Naive B cell (primary cell): ENCODE measurements at regions not wholly inside any gene's neighbourhood (a gene's known extent, or its start where the extent isn't known, plus 50 kb on each side); places are given as distances from the start of the nearest gene placed in this dataset.
A peak's percentile ranks its signal among the peaks of the same experiment; 100 is the strongest.

ENCODE experiments used
- ATAC-seq, 2 donors: fragments of 150-1000 bp; cut with Tn5 transposase; 2 replicates each; pipeline ENCODE4 v1.10.0; 2021; ENCODE audit warnings: low read depth in 2 of 2, mild to moderate bottlenecking in 2 of 2, moderate library complexity in 2 of 2
- DNase-seq: peaks from one replicate; pipeline ENCODE4 v3.0.0; 2022
- H3K27ac Mint-ChIP-seq, 6 donors: one replicate each; pipeline ENCODE4 v1.8.0; 2020 to 2022; ENCODE audit warnings: mild to moderate bottlenecking in 6 of 6, mixed read lengths in 6 of 6, moderate library complexity in 5 of 6, inconsistent platforms in 2 of 6
- H3K27me3 Mint-ChIP-seq, 3 donors: one replicate each; pipeline ENCODE4 v1.8.0; 2021 to 2022; ENCODE audit warnings: mixed read lengths in 3 of 3, mild to moderate bottlenecking in 1 of 3
- H3K36me3 Mint-ChIP-seq, 2 donors: one replicate each; pipeline ENCODE4 v1.8.0; 2020 to 2022; ENCODE audit warnings: mixed read lengths in 2 of 2, inconsistent platforms in 1 of 2, mild to moderate bottlenecking in 1 of 2
- H3K4me1 Mint-ChIP-seq, 3 donors: one replicate each; pipeline ENCODE4 v1.8.0; 2020 to 2022; ENCODE audit warnings: mixed read lengths in 3 of 3, inconsistent platforms in 1 of 3, mild to moderate bottlenecking in 1 of 3, moderate library complexity in 1 of 3
- H3K4me3 Mint-ChIP-seq, 8 donors: one replicate each; pipeline ENCODE4 v1.8.0; 2020 to 2022; ENCODE audit warnings: mild to moderate bottlenecking in 8 of 8, mixed read lengths in 8 of 8, moderate library complexity in 8 of 8, inconsistent platforms in 2 of 8
- H3K9me3 Mint-ChIP-seq, 7 donors: one replicate each; pipeline ENCODE4 v1.8.0; 2020 to 2022; ENCODE audit warnings: mixed read lengths in 7 of 7, mild to moderate bottlenecking in 5 of 7, inconsistent platforms in 2 of 7, moderate library complexity in 1 of 7

- H3K9me3 Mint-ChIP-seq = peaks cover 0 to 8% (median 0%) of the 10 kb centered on the region in 7 donors
- DNase-seq (no peak), ATAC-seq (no peak)
- H3K27ac Mint-ChIP-seq = peak overlapping the region in 3 of 6 donors; percentile 32 to 82 (median 82)
- H3K27me3 Mint-ChIP-seq = no peaks in the 10 kb centered on the region
- H3K36me3 Mint-ChIP-seq = peaks cover 4 to 9% of the 10 kb centered on the region in 2 donors
- H3K4me3 Mint-ChIP-seq = no peak overlapping the region
- peaks cover 32 to 72% (median 53%) of the 10 kb centered on the region in 3 donors for H3K4me1 Mint-ChIP-seq
Measured at GRCh38 chr12:89923091-89923490, 214.5 kb upstream of the ATP2B1 start.

GRCh38 chr12:89920866-89921265 lies 212.2 kb upstream of the ATP2B1 start:
- Mint-ChIP-seq H3K27me3 (no peaks in the 10 kb centered on the region), H3K4me3 (no peak overlapping the region)
- no peak for ATAC-seq

GRCh38 chr12:89919241-89919906 lies 210.7 kb upstream of the ATP2B1 start:
- H3K27me3 Mint-ChIP-seq = no peaks in the 10 kb centered on the region
- H3K36me3 Mint-ChIP-seq = peaks cover 4 to 6% of the 10 kb centered on the region in 2 donors
- ATAC-seq = peak; percentile 75 to 80
- H3K27ac Mint-ChIP-seq = peak overlapping the region in 2 of 6 donors; percentile 24 to 90
- peaks cover 0 to 8% (median 0%) of the 10 kb centered on the region in 7 donors for H3K9me3 Mint-ChIP-seq
- peaks cover 27 to 53% (median 42%) of the 10 kb centered on the region in 3 donors for H3K4me1 Mint-ChIP-seq
- H3K4me3 Mint-ChIP-seq = peak overlapping the region in 5 of 8 donors; percentile 1 to 66 (median 44)
- no peak for DNase-seq

More at GRCh38 chr12:89920866-89921265, 212.2 kb upstream of the ATP2B1 start:
- Mint-ChIP-seq H3K36me3 (peaks cover 4 to 9% of the 10 kb centered on the region in 2 donors), H3K27ac (peak overlapping the region in 2 of 6 donors; percentile 15 to 48), H3K4me1 (peaks cover 35 to 68% (median 55%) of the 10 kb centered on the region in 3 donors), H3K9me3 (peaks cover 0 to 8% (median 0%) of the 10 kb centered on the region in 7 donors)
- no peak for DNase-seq

GRCh38 chr12:89918172-89918846 lies 209.7 kb upstream of the ATP2B1 start:
- no peaks in the 10 kb centered on the region for H3K27me3 Mint-ChIP-seq
- peaks cover 27 to 44% (median 37%) of the 10 kb centered on the region in 3 donors for H3K4me1 Mint-ChIP-seq
- peaks cover 0 to 8% (median 0%) of the 10 kb centered on the region in 7 donors for H3K9me3 Mint-ChIP-seq
- ATAC-seq (peak; percentile 55 to 61), DNase-seq (no peak)
- H3K36me3 Mint-ChIP-seq = peaks cover 0 to 4% of the 10 kb centered on the region in 2 donors
- H3K4me3 Mint-ChIP-seq = peak overlapping the region in 2 of 8 donors; percentile 45 to 59
- peak overlapping the region in 5 of 6 donors; percentile 21 to 85 (median 73) for H3K27ac Mint-ChIP-seq

GRCh38 chr12:89909753-89910152 lies 201.1 kb upstream of the ATP2B1 start:
- no peak overlapping the region for H3K4me3 Mint-ChIP-seq
- H3K27me3 Mint-ChIP-seq = no peaks in the 10 kb centered on the region
- H3K27ac Mint-ChIP-seq = peak overlapping the region in 2 of 6 donors; percentile 0 to 16
- DNase-seq (no peak), ATAC-seq (no peak)
- peaks cover 0 to 3% (median 0%) of the 10 kb centered on the region in 3 donors for H3K4me1 Mint-ChIP-seq
- H3K36me3 Mint-ChIP-seq = peaks cover 7 to 11% of the 10 kb centered on the region in 2 donors
- peaks cover 0 to 18% (median 10%) of the 10 kb centered on the region in 7 donors for H3K9me3 Mint-ChIP-seq

GRCh38 chr12:89907659-89908058 lies 199.0 kb upstream of the ATP2B1 start:
- peaks cover 0 to 15% (median 7%) of the 10 kb centered on the region in 7 donors for H3K9me3 Mint-ChIP-seq
- no peak overlapping the region for H3K4me3 Mint-ChIP-seq
- DNase-seq = no peak
- H3K36me3 Mint-ChIP-seq = peaks cover 5 to 11% of the 10 kb centered on the region in 2 donors
- no peak for ATAC-seq
- peaks cover 0 to 3% (median 0%) of the 10 kb centered on the region in 3 donors for H3K4me1 Mint-ChIP-seq
- no peaks in the 10 kb centered on the region for H3K27me3 Mint-ChIP-seq
- H3K27ac Mint-ChIP-seq = no peak overlapping the region

GRCh38 chr12:89906824-89907223 lies 198.2 kb upstream of the ATP2B1 start:
- Mint-ChIP-seq H3K4me3 (no peak overlapping the region), H3K27ac (no peak overlapping the region)

GRCh38 chr12:89906178-89906577 lies 197.5 kb upstream of the ATP2B1 start:
- ATAC-seq = no peak
- Mint-ChIP-seq H3K4me1 (peaks cover 7 to 14% (median 13%) of the 10 kb centered on the region in 3 donors), H3K9me3 (peaks cover 0 to 8% (median 2%) of the 10 kb centered on the region in 7 donors), H3K27me3 (no peaks in the 10 kb centered on the region), H3K36me3 (peaks cover 0 to 7% of the 10 kb centered on the region in 2 donors), H3K4me3 (no peak overlapping the region), H3K27ac (no peak overlapping the region)
- DNase-seq = no peak

More at GRCh38 chr12:89906824-89907223, 198.2 kb upstream of the ATP2B1 start:
- peaks cover 6 to 10% (median 7%) of the 10 kb centered on the region in 3 donors for H3K4me1 Mint-ChIP-seq
- ATAC-seq (no peak), DNase-seq (no peak)
- H3K27me3 Mint-ChIP-seq = no peaks in the 10 kb centered on the region
- peaks cover 0 to 14% (median 6%) of the 10 kb centered on the region in 7 donors for H3K9me3 Mint-ChIP-seq
- peaks cover 0 to 11% of the 10 kb centered on the region in 2 donors for H3K36me3 Mint-ChIP-seq

GRCh38 chr12:89901906-89902642 lies 193.4 kb upstream of the ATP2B1 start:
- peak; percentile 37 to 40 for ATAC-seq
- no peak overlapping the region for H3K27ac Mint-ChIP-seq
- H3K36me3 Mint-ChIP-seq = no peaks in the 10 kb centered on the region
- DNase-seq = no peak
- H3K9me3 Mint-ChIP-seq = peaks cover 0 to 2% (median 0%) of the 10 kb centered on the region in 7 donors
- no peak overlapping the region for H3K4me3 Mint-ChIP-seq
- H3K27me3 Mint-ChIP-seq = no peaks in the 10 kb centered on the region
- peaks cover 11 to 15% (median 12%) of the 10 kb centered on the region in 3 donors for H3K4me1 Mint-ChIP-seq

GRCh38 chr12:89901319-89901718 lies 192.7 kb upstream of the ATP2B1 start:
- Mint-ChIP-seq H3K36me3 (no peaks in the 10 kb centered on the region), H3K4me1 (peaks cover 11 to 15% (median 12%) of the 10 kb centered on the region in 3 donors), H3K4me3 (peak overlapping the region in 2 of 8 donors; percentile 44 to 45), H3K27ac (peak overlapping the region in 3 of 6 donors; percentile 31 to 91 (median 54)), H3K9me3 (peaks cover 0 to 2% (median 0%) of the 10 kb centered on the region in 7 donors), H3K27me3 (no peaks in the 10 kb centered on the region)
- ATAC-seq (no peak), DNase-seq (no peak)

GRCh38 chr12:89899651-89900050 lies 191.0 kb upstream of the ATP2B1 start:
- no peaks in the 10 kb centered on the region for H3K27me3 Mint-ChIP-seq
- H3K36me3 Mint-ChIP-seq = no peaks in the 10 kb centered on the region
- no peak overlapping the region for H3K4me3 Mint-ChIP-seq
- DNase-seq = no peak
- ATAC-seq = no peak
- H3K9me3 Mint-ChIP-seq = peaks cover 0 to 2% (median 0%) of the 10 kb centered on the region in 7 donors
- no peak overlapping the region for H3K27ac Mint-ChIP-seq
- peaks cover 12 to 15% (median 13%) of the 10 kb centered on the region in 3 donors for H3K4me1 Mint-ChIP-seq

GRCh38 chr12:89895591-89895990 lies 187.0 kb upstream of the ATP2B1 start:
- ATAC-seq (no peak), DNase-seq (no peak)
- Mint-ChIP-seq H3K9me3 (peaks cover 0 to 7% (median 0%) of the 10 kb centered on the region in 7 donors), H3K4me1 (peaks cover 9 to 23% (median 13%) of the 10 kb centered on the region in 3 donors), H3K27me3 (no peaks in the 10 kb centered on the region), H3K36me3 (peaks cover 0 to 6% of the 10 kb centered on the region in 2 donors), H3K4me3 (no peak overlapping the region), H3K27ac (no peak overlapping the region)

- DNase-seq (no peak), ATAC-seq (no peak)
- Mint-ChIP-seq H3K4me3 (no peak overlapping the region), H3K27me3 (no peaks in the 10 kb centered on the region), H3K9me3 (peaks cover 0 to 7% (median 0%) of the 10 kb centered on the region in 7 donors), H3K27ac (no peak overlapping the region), H3K4me1 (peaks cover 12 to 24% (median 14%) of the 10 kb centered on the region in 3 donors), H3K36me3 (peaks cover 0 to 8% of the 10 kb centered on the region in 2 donors)
Measured at GRCh38 chr12:89895101-89895500, 186.5 kb upstream of the ATP2B1 start.
